K562 (cell line): ENCODE measurements at regions not wholly inside any gene's neighbourhood (a gene's known extent, or its start where the extent isn't known, plus 50 kb on each side); places are given as distances from the start of the nearest gene placed in this dataset.
A peak's percentile ranks its signal among the peaks of the same experiment; 100 is the strongest.

Source experiments
- ATAC-seq: fragments of 200-7000 bp; cut with Tn5 transposase; 3 replicates; pipeline ENCODE4 v1.9.1; 2020; ENCODE audit warnings: moderate library complexity
- BruUV-seq: library from RNA; stranded (reverse); fragments of 400-500 nt; replicated peaks from 2 replicates; lab custom pipeline; 2021; lab: Mats Ljungman, UMichigan
- CTCF ChIA-PET: fragments of 300-600 bp; formaldehyde crosslinking; extraction: SDS; loops from one replicate; lab custom pipeline; 2021; ENCODE audit warnings: low intra/inter-chr PET ratio; lab: Yijun Ruan, JAX
- POLR2A ChIA-PET: fragments of 300-600, 350-650 bp; sonication (Branson Sonifier 250); formaldehyde crosslinking; extraction: SDS; loops from one replicate; lab custom pipeline; 2021; ENCODE audit warnings: antibody characterized with exemption, inconsistent platforms; lab: Yijun Ruan, JAX
- DNase-seq, 4 experiments: peaks; one replicate each; pipeline versions ENCODE4 v3.0.0 to v3.0.0-alpha.2; 2011 to 2018; ENCODE audit warnings: low spot score in 3 of 4, mixed read lengths in 3 of 4; ENCODE audit errors: extremely low read depth in 1 of 4
- FAIRE-seq: peaks from 2 replicates; lab custom pipeline; 2011; peaks lifted over from hg19 to GRCh38; lab: Jason Lieb, UNC
- H2AFZ ChIP-seq: 2 replicates; pipeline ENCODE4 v1.6.0; 2011; ENCODE audit warnings: low read depth, low read length, control low read depth, inconsistent platforms
- H3K27ac ChIP-seq: fragments of 200-600 bp; 3 replicates; pipeline ENCODE4 v1.8.0; 2011; ENCODE audit warnings: low read depth, mild to moderate bottlenecking, control low read depth, inconsistent platforms, low read length, moderate library complexity, mixed read lengths; ENCODE audit errors: extremely low read depth
- H3K27me3 ChIP-seq, 2 experiments: fragments of 300-600 bp in 1 of 2; 2 replicates in 1 of 2; 3 replicates in 1 of 2; pipeline versions ENCODE4 v1.6.0 to v1.8.0; 2011; ENCODE audit warnings: inconsistent platforms in 2 of 2, low read length in 2 of 2, mild to moderate bottlenecking in 1 of 2, mixed read lengths in 1 of 2, moderate library complexity in 1 of 2; ENCODE audit not compliant: control insufficient read depth in 2 of 2, insufficient read depth in 2 of 2
- H3K36me3 ChIP-seq: fragments of 300-600 bp; 3 replicates; pipeline ENCODE4 v1.8.0; 2011; ENCODE audit warnings: mild to moderate bottlenecking, low read length, inconsistent platforms; ENCODE audit not compliant: control insufficient read depth, insufficient read depth
- H3K4me1 ChIP-seq, 2 experiments: fragments of 200-600 bp in 1 of 2; replicated peaks in 1 of 2; 2 replicates in 1 of 2; 3 replicates in 1 of 2; pipeline versions ENCODE4 v1.5.1 to v1.8.0; 2011; ENCODE audit warnings: inconsistent platforms in 2 of 2, low read length in 2 of 2, mild to moderate bottlenecking in 1 of 2, mixed read lengths in 1 of 2, moderate library complexity in 1 of 2; ENCODE audit not compliant: control insufficient read depth in 2 of 2, insufficient read depth in 2 of 2
- H3K4me2 ChIP-seq: 2 replicates; pipeline ENCODE4 v1.6.1; 2011; ENCODE audit warnings: low read length, control low read depth, inconsistent platforms, mixed read lengths; ENCODE audit not compliant: insufficient read depth
- H3K4me3 ChIP-seq: fragments of 200-600 bp; sonication (generic), shearing (Covaris generic); 2 replicates; pipeline ENCODE4 v1.5.1; 2016; ENCODE audit warnings: control low read depth, inconsistent platforms
- H3K79me2 ChIP-seq: fragments of 200-600 bp; 3 replicates; pipeline ENCODE4 v1.8.0; 2011; ENCODE audit warnings: low read length, inconsistent platforms; ENCODE audit not compliant: control insufficient read depth, insufficient read depth
- H3K9ac ChIP-seq, 2 experiments: 2 replicates each; pipeline versions ENCODE4 v1.6.0 to v1.6.1; 2011; ENCODE audit warnings: low read depth in 2 of 2, low read length in 2 of 2, control low read depth in 1 of 2, inconsistent platforms in 1 of 2, mild to moderate bottlenecking in 1 of 2, mixed read lengths in 1 of 2; ENCODE audit not compliant: insufficient read depth in 1 of 2
- H3K9me1 ChIP-seq: one replicate; pipeline ENCODE4 v1.6.0; 2011; ENCODE audit warnings: inconsistent platforms, mild to moderate bottlenecking, low read length, moderate library complexity; ENCODE audit not compliant: control insufficient read depth, insufficient read depth
- H3K9me3 ChIP-seq: replicated peaks from 2 replicates; pipeline ENCODE4 v1.5.1; 2011; ENCODE audit warnings: low read depth, low read length, inconsistent platforms; ENCODE audit not compliant: control insufficient read depth, insufficient read depth
- H4K20me1 ChIP-seq: replicated peaks from 2 replicates; pipeline ENCODE4 v1.6.1; 2011; ENCODE audit warnings: low read length, inconsistent platforms, mixed read lengths; ENCODE audit not compliant: control insufficient read depth, insufficient read depth
- BCL6 ChIP-seq: fragments of 250-450 bp; sonication (Bioruptor Pico); IDR thresholded peaks from 2 replicates; pipeline ENCODE4 v1.4.0; 2020
- BCLAF1 ChIP-seq, 2 experiments: fragments of 450-650 bp in 1 of 2; IDR thresholded peaks; 2 replicates each; pipeline ENCODE4 v1.6.1; 2011 to 2017; ENCODE audit warnings: low read depth in 2 of 2, antibody characterized with exemption in 1 of 2, borderline replicate concordance in 1 of 2, low read length in 1 of 2, mild to moderate bottlenecking in 1 of 2, mixed read lengths in 1 of 2; ENCODE audit not compliant: control insufficient read depth in 1 of 2
- CTCF ChIP-seq, 3 experiments: IDR thresholded peaks in 2 of 3; conservative IDR thresholded peaks in 1 of 3; 2 replicates each; pipeline ENCODE4 v1.5.1; 2011 to 2012; ENCODE audit warnings: low read length in 3 of 3, mild to moderate bottlenecking in 3 of 3, control low read depth in 2 of 3, improper control_type of control experiment in 1 of 3, inconsistent platforms in 1 of 3, low read depth in 1 of 3, mixed read lengths in 1 of 3, moderate library complexity in 1 of 3; ENCODE audit not compliant: insufficient read depth in 2 of 3
- FOSL1 ChIP-seq: fragments of 200-800 bp; sonication (Bioruptor generic); conservative IDR thresholded peaks from 2 replicates; pipeline ENCODE4 v1.6.1; 2016; ENCODE audit warnings: missing genetic modification characterization, missing compliant biosample characterization
- JUND ChIP-seq, 2 experiments: IDR thresholded peaks; 2 replicates in 1 of 2; 3 replicates in 1 of 2; pipeline ENCODE4 v1.6.1; 2011; ENCODE audit warnings: borderline replicate concordance in 2 of 2, low read depth in 2 of 2, low read length in 2 of 2, improper control_type of control experiment in 1 of 2, missing biosample characterization in 1 of 2, missing genetic modification characterization in 1 of 2, missing genetic modification reagents in 1 of 2
- RAD21 ChIP-seq, 2 experiments: fragments of 250-450 bp in 1 of 2; fragments of 450-650 bp in 1 of 2; sonication (Bioruptor Pico) in 1 of 2; formaldehyde crosslinking in 1 of 2; IDR thresholded peaks in 1 of 2; conservative IDR thresholded peaks in 1 of 2; 2 replicates each; pipeline versions ENCODE4 v1.4.0 to v1.8.0; 2020 to 2022; ENCODE audit warnings: mild to moderate bottlenecking in 2 of 2, moderate library complexity in 1 of 2
- RFX1 ChIP-seq: fragments of 450-650 bp; IDR thresholded peaks from 2 replicates; pipeline ENCODE4 v1.6.1; 2016; ENCODE audit warnings: mild to moderate bottlenecking, moderate library complexity
- TOE1 ChIP-seq, 2 experiments: fragments of 450-650 bp in 1 of 2; sonication (generic) in 1 of 2; formaldehyde crosslinking in 1 of 2; IDR thresholded peaks; 2 replicates each; pipeline versions ENCODE4 v1.7.1 to v1.8.0; 2016 to 2022; ENCODE audit warnings: borderline replicate concordance in 2 of 2, mild to moderate bottlenecking in 2 of 2, antibody characterized with exemption in 1 of 2, inconsistent platforms in 1 of 2, low read depth in 1 of 2, missing genetic modification reagents in 1 of 2, moderate library complexity in 1 of 2
- WGBS: fragments of 100-300 bp; shearing (Covaris generic); methylation state at CpG from one replicate; pipeline ENCODE4 v1.1.6; 2016; ENCODE audit warnings: low coverage, mixed read lengths; ENCODE audit not compliant: insufficient coverage; ENCODE audit errors: missing lambda C conversion rate; 5-methylcytosine and 5-hydroxymethylcytosine counted together
- in situ Hi-C: fragments of 300-500 bp; cut with MboI; formaldehyde crosslinking; loops from 4 replicates; pipeline ENCODE4 v1.15.0; 2018; ENCODE audit warnings: inconsistent platforms, mixed read lengths
- intact Hi-C: fragments of 100-400 bp; cut with micrococcal nuclease; formaldehyde crosslinking; loops from 2 replicates; pipeline ENCODE4 v1.14.2; 2022

GRCh38 chr11:100629671-100630070, 57.4 kb upstream of the ARHGAP42 start:
- Histone ChIP-seq H3K4me3 (no peak overlapping the region), H3K36me3 (no peaks in the 10 kb centered on the region), H3K4me1 (peaks cover 0 to 3% of the 10 kb centered on the region in 2 experiments; a peak in 3 of 5 replicates), H3K27ac (no peak overlapping the region), H3K27me3 (no peaks in the 10 kb centered on the region), H3K9ac (no peak overlapping the region), H4K20me1 (no peaks in the 10 kb centered on the region), H3K9me1 (no peaks in the 10 kb centered on the region), H2AFZ (no peak overlapping the region), H3K4me2 (no peak overlapping the region), H3K9me3 (no peaks in the 10 kb centered on the region), H3K79me2 (no peaks in the 10 kb centered on the region)
- no peak for FAIRE-seq
- CTCF ChIA-PET = interaction anchor here (0.6 kb wide), 1 partner anchor 161 kb away, joined by 3 read pairs; no protein-coding TSS in a partner anchor
- 0% methylated on average over 1 of the region's 1 CpG for WGBS
- no TSS peak for BruUV-seq
- ATAC-seq = peak; percentile 75
- POLR2A ChIA-PET = interaction anchor here (0.6 kb wide), 2 partner anchors 71 to 297 kb away, joined by 3 to 4 read pairs; no protein-coding TSS in a partner anchor
- DNase-seq = peak in 1 of 4 experiments; percentile 41
- intact Hi-C loops = loop anchor here (2.0 kb wide), 1 partner anchor 303 kb away; no protein-coding TSS in a partner anchor
- in situ Hi-C loops = no loop called here
- TF ChIP-seq BCL6 (CRISPR knock-in tag) (no peak), FOSL1 (peak; percentile 50), CTCF (IDR thresholded peaks at IDR 0.05 in 2 of 3, conservative IDR thresholded peaks at IDR 0.05 in 1 of 3; ENCODE audit: insufficient read depth in 2 of 3, low read depth in 1 of 3, low read length in 3 of 3) (peak in 2 of 3 experiments; percentile 11 to 37; a peak in 1 of 6 replicates), RFX1 (peak; percentile 36; the same call in 1 of the 2 replicates), TOE1 (IDR thresholded peaks at IDR 0.05; ENCODE audit: borderline replicate concordance) (no peak), TOE1 (CRISPR knock-in tag; IDR thresholded peaks at IDR 0.05; ENCODE audit: borderline replicate concordance, low read depth) (no peak), RAD21 (CRISPR knock-in tag; conservative IDR thresholded peaks at IDR 0.05 in 1 of 2, IDR thresholded peaks at IDR 0.05 in 1 of 2) (peak in 1 of 2 experiments; percentile 60; a peak in 3 of 4 replicates), JUND (IDR thresholded peaks at IDR 0.05; ENCODE audit: borderline replicate concordance, low read depth, low read length) (peak; percentile 48; the same call in 1 of the 2 replicates), JUND (tag; IDR thresholded peaks at IDR 0.05; ENCODE audit: borderline replicate concordance, low read depth, low read length) (peak; percentile 33; the same call in 1 of the 3 replicates), BCLAF1 (IDR thresholded peaks at IDR 0.05; ENCODE audit: borderline replicate concordance in 1 of 2, control insufficient read depth in 1 of 2, low read depth in 2 of 2, low read length in 1 of 2) (no peak)
